ENCODE measurements at regions not wholly inside any gene's neighbourhood (a gene's known extent, or its start where the extent isn't known, plus 50 kb on each side); places are given as distances from the start of the nearest gene placed in this dataset.
"Not testable (repeated sequence)": the region's sequence is repeated elsewhere in the genome, so short reads cannot be mapped to it uniquely, and the experiment has no call there.

DNA sequence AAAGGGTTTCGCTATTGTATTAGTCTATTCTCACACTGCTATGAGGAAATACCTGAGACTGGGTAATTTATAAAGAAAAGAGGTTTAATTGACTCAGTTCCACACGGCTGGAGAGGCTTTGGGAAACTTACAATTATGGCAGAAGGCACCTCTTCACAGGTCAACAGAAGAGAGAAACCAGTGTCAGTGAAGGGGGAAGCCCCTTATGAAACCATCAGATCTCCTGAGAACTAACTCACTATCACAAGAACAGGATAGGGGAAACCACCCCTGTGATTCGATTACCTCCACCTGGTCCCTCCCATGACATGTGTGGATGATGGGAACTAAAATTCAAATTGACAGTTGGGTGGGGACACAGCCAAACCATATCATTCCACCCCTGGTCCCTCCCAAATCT is 589.5 kb downstream of the CENPC start:
- Histone ChIP-seq H3K9me3 (ENCODE audit: control insufficient read depth, insufficient read depth, low read length) (no peaks in the 10 kb centered on the region), H3K27me3 (ENCODE audit: control insufficient read depth, insufficient read depth, low read length) (no peaks in the 10 kb centered on the region), H3K4me1 (ENCODE audit: control insufficient read depth, insufficient read depth, low read length) (no peaks in the 10 kb centered on the region), H3K9ac (ENCODE audit: low read depth, low read length) (no peak overlapping the region), H3K4me3 (ENCODE audit: low read depth, low read length) (no peak overlapping the region), H3K36me3 (ENCODE audit: control insufficient read depth, insufficient read depth, low read length) (no peaks in the 10 kb centered on the region)

- H3K36me3 ChIP-seq (ENCODE audit: control insufficient read depth, insufficient read depth, low read length): no peaks in the 10 kb centered on the region
- no peak overlapping the region for H3K9ac ChIP-seq (ENCODE audit: low read depth, low read length)
- H3K4me1 ChIP-seq (ENCODE audit: control insufficient read depth, insufficient read depth, low read length): no peaks in the 10 kb centered on the region
- no peaks in the 10 kb centered on the region for H3K9me3 ChIP-seq (ENCODE audit: control insufficient read depth, insufficient read depth, low read length)
- H3K4me3 ChIP-seq (ENCODE audit: low read depth, low read length): no peak overlapping the region
- H3K27me3 ChIP-seq (ENCODE audit: control insufficient read depth, insufficient read depth, low read length): no peaks in the 10 kb centered on the region
Measured at GRCh38 chr4:66949419-66949818, 595.9 kb downstream of the CENPC start.

- Histone ChIP-seq H3K4me3 (ENCODE audit: low read depth, low read length) (no peak overlapping the region), H3K27me3 (ENCODE audit: control insufficient read depth, insufficient read depth, low read length) (no peaks in the 10 kb centered on the region), H3K9ac (ENCODE audit: low read depth, low read length) (no peak overlapping the region)
Measured at GRCh38 chr4:66946761-66947160, 598.5 kb downstream of the CENPC start.

DNA sequence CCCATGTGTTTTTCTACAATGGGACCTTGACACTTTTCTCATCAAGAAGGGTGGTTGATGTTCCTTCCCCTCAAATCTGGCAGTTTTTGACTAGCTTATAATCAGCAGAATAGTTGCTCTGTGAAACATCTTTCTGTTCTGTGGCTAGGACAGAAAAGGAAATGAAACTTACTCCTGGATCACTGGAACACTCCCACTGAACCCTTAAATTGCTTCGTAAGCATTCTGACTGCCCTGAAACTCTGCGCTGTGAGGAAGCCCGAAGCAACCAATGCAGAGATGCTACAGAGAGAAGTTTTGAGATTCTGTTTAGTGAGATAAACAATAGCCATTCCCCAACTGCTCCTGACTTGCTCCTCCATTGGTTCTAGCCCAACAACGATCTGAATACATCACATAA is 602.2 kb downstream of the CENPC start:
- Histone ChIP-seq H3K9me3 (ENCODE audit: control insufficient read depth, insufficient read depth, low read length) (no peaks in the 10 kb centered on the region), H3K36me3 (ENCODE audit: control insufficient read depth, insufficient read depth, low read length) (no peaks in the 10 kb centered on the region), H3K27me3 (ENCODE audit: control insufficient read depth, insufficient read depth, low read length) (no peaks in the 10 kb centered on the region), H3K9ac (ENCODE audit: low read depth, low read length) (no peak overlapping the region), H3K4me1 (ENCODE audit: control insufficient read depth, insufficient read depth, low read length) (no peaks in the 10 kb centered on the region), H3K4me3 (ENCODE audit: low read depth, low read length) (no peak overlapping the region)

More at GRCh38 chr4:66946761-66947160, 598.5 kb downstream of the CENPC start:
- Histone ChIP-seq H3K36me3 (ENCODE audit: control insufficient read depth, insufficient read depth, low read length) (no peaks in the 10 kb centered on the region), H3K4me1 (ENCODE audit: control insufficient read depth, insufficient read depth, low read length) (no peaks in the 10 kb centered on the region), H3K9me3 (ENCODE audit: control insufficient read depth, insufficient read depth, low read length) (no peaks in the 10 kb centered on the region)

DNA sequence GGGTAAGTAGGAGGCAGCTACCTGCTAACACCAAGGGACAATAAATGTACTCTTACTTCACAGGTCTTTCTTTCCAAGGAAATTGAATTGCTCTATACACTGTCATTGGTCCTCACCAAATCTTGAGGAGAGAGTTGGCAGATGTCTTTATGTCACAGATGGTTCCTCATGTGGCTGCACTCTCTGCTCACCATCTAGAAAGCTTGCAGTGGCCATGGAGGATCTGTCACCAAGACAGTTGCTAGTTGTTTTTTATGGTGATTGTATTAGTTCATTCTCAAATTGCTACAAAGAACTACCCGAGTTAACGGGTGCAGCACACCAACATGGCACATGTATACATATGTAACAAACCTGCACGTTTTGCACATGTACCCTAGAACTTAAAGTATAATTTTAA is 613.3 kb downstream of the CENPC start:
- H3K4me1 ChIP-seq (ENCODE audit: control insufficient read depth, insufficient read depth, low read length); H3K27me3 ChIP-seq (ENCODE audit: control insufficient read depth, insufficient read depth, low read length); H3K4me3 ChIP-seq (ENCODE audit: low read depth, low read length); H3K9me3 ChIP-seq (ENCODE audit: control insufficient read depth, insufficient read depth, low read length); H3K9ac ChIP-seq (ENCODE audit: low read depth, low read length); H3K36me3 ChIP-seq (ENCODE audit: control insufficient read depth, insufficient read depth, low read length): not testable (repeated sequence)

DNA sequence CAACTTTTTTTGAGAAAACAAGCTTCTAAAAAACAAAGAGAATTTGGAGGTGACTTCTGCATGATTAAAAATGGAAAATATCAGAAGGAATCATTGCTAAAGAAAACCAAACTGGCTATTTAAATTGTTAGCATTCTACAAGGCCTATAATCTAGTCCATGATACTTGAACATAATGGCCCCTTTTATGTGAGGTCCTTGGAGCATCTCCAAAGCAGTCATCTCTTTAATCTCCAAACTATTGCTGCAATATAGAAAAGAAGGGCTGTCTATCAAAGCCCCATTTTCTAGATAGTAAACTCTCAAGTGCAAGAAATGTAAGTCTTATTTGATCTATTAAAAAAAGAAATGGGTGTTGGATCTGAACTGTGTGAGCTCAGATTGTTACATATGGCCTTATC is 615.1 kb downstream of the CENPC start:
- H3K36me3 ChIP-seq (ENCODE audit: control insufficient read depth, insufficient read depth, low read length): no peaks in the 10 kb centered on the region
- H3K4me3 ChIP-seq (ENCODE audit: low read depth, low read length): no peak overlapping the region

DNA sequence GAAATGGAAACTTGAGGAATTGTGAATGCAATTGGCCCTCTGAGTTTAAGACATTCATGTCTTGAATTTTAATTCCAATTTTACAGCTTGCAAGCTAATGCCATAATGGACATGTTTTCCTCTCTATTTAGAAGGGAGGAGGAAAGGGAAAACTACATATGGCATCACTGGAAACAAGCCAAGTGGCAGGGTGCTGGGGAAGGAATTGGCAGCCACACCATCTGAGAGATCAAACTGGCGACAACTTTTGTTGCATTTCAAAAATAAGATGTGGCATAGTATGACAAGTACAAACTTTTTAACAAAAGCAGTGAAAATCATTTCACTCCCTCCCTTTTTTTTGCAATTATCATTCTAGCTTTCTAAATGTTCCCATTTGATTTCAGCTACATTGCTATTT is 615.6 kb downstream of the CENPC start:
- Histone ChIP-seq H3K27me3 (ENCODE audit: control insufficient read depth, insufficient read depth, low read length) (no peaks in the 10 kb centered on the region), H3K4me1 (ENCODE audit: control insufficient read depth, insufficient read depth, low read length) (no peaks in the 10 kb centered on the region), H3K36me3 (ENCODE audit: control insufficient read depth, insufficient read depth, low read length) (no peaks in the 10 kb centered on the region), H3K4me3 (ENCODE audit: low read depth, low read length) (no peak overlapping the region), H3K9ac (ENCODE audit: low read depth, low read length) (no peak overlapping the region), H3K9me3 (ENCODE audit: control insufficient read depth, insufficient read depth, low read length) (no peaks in the 10 kb centered on the region)

More for the DNA sequence above, 615.1 kb downstream of the CENPC start:
- Histone ChIP-seq H3K27me3 (ENCODE audit: control insufficient read depth, insufficient read depth, low read length) (no peaks in the 10 kb centered on the region), H3K9ac (ENCODE audit: low read depth, low read length) (no peak overlapping the region), H3K9me3 (ENCODE audit: control insufficient read depth, insufficient read depth, low read length) (no peaks in the 10 kb centered on the region), H3K4me1 (ENCODE audit: control insufficient read depth, insufficient read depth, low read length) (no peaks in the 10 kb centered on the region)

- H3K4me1 ChIP-seq (ENCODE audit: control insufficient read depth, insufficient read depth, low read length); H3K9ac ChIP-seq (ENCODE audit: low read depth, low read length); H3K9me3 ChIP-seq (ENCODE audit: control insufficient read depth, insufficient read depth, low read length); H3K4me3 ChIP-seq (ENCODE audit: low read depth, low read length); H3K27me3 ChIP-seq (ENCODE audit: control insufficient read depth, insufficient read depth, low read length); H3K36me3 ChIP-seq (ENCODE audit: control insufficient read depth, insufficient read depth, low read length): not testable (repeated sequence)
Measured at GRCh38 chr4:66928881-66929280, 616.4 kb downstream of the CENPC start.

DNA sequence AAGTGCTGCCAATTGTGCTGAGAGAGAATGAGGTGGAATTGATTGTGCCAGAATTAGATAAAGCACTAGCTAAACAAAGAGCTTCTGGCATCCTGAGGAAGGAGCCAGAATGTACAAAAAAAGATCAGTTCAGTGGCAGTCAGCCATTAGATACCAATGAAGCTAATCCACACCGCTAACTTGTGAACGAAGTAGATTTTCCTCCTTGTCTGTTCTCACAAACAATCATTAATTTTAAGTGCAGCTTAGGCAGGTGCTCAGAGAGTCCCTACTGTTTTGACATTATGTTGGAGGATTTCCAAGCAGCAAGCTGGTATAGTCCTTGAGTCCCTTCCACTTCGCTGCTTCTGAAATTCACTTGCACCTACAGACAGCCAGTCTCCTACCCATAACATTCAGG is 617.4 kb downstream of the CENPC start:
- Histone ChIP-seq H3K27me3 (ENCODE audit: control insufficient read depth, insufficient read depth, low read length) (no peaks in the 10 kb centered on the region), H3K9me3 (ENCODE audit: control insufficient read depth, insufficient read depth, low read length) (no peaks in the 10 kb centered on the region), H3K4me3 (ENCODE audit: low read depth, low read length) (no peak overlapping the region), H3K4me1 (ENCODE audit: control insufficient read depth, insufficient read depth, low read length) (no peaks in the 10 kb centered on the region), H3K9ac (ENCODE audit: low read depth, low read length) (no peak overlapping the region), H3K36me3 (ENCODE audit: control insufficient read depth, insufficient read depth, low read length) (no peaks in the 10 kb centered on the region)

- Histone ChIP-seq H3K27me3 (ENCODE audit: control insufficient read depth, insufficient read depth, low read length) (no peaks in the 10 kb centered on the region), H3K36me3 (ENCODE audit: control insufficient read depth, insufficient read depth, low read length) (no peaks in the 10 kb centered on the region), H3K4me1 (ENCODE audit: control insufficient read depth, insufficient read depth, low read length) (no peaks in the 10 kb centered on the region), H3K9me3 (ENCODE audit: control insufficient read depth, insufficient read depth, low read length) (no peaks in the 10 kb centered on the region), H3K9ac (ENCODE audit: low read depth, low read length) (no peak overlapping the region), H3K4me3 (ENCODE audit: low read depth, low read length) (no peak overlapping the region)
Measured at GRCh38 chr4:66926687-66927086, 618.6 kb downstream of the CENPC start.

DNA sequence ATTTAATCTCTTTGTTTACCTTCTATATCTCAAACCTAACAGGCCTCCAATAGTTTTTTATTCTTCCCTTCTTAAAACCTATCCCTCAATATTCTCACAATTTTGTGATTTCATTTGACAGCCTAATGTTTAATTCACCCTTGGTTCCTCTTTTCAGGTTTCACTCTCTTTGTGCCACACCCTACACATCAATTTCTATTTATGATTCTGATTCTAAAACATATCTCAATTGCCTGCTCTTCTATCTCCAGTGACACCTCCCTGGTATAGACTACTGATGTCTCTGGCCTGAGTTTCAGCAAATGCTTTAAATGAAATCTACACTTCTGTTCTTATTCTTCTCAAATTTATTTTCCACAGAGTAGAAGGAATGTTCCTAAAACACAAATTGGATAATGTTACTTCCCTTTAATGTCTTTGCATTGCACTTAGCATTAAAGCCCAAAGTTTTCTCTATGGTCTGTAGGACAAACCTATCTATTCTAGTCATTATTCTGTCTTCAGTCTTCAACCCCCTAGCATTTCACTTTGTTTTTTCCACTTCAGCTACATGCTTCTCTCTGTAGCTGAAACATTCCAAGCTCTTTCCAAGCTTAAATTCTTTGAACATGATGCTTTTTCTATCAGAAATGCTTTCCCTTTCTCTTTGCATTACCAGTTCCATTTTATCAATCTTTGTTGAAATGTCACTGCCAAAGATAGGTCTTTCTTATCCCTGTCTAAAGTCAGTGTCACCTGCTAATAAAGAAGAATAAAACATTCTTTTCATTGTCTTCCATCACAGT is 622.0 kb downstream of the CENPC start:
- H3K4me1 ChIP-seq (ENCODE audit: control insufficient read depth, insufficient read depth, low read length): no peaks in the 10 kb centered on the region
- no peak overlapping the region for H3K4me3 ChIP-seq (ENCODE audit: low read depth, low read length)
- H3K9ac ChIP-seq (ENCODE audit: low read depth, low read length): no peak overlapping the region
- H3K27me3 ChIP-seq (ENCODE audit: control insufficient read depth, insufficient read depth, low read length): no peaks in the 10 kb centered on the region
- no peaks in the 10 kb centered on the region for H3K36me3 ChIP-seq (ENCODE audit: control insufficient read depth, insufficient read depth, low read length)
- H3K9me3 ChIP-seq (ENCODE audit: control insufficient read depth, insufficient read depth, low read length): no peaks in the 10 kb centered on the region

DNA sequence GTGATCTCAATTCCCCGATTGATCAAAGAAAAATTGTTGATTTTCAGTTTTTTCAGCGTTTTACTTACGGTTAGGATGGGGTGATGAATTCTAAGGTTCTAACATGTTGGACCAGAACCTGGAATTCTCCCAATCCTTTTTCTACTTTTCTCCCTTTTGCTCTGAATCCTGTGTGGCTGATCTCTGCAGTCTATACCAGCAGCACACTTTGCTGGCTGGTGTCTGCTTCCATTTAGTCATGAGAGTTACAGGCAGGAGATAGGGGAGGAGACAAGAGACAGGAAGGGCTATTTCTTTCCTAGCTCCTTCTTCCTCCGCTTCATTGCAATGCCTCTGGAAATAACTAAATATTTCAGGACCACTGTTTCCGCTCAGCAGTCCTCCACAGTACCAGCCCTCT is 623.9 kb downstream of the CENPC start:
- H3K27me3 ChIP-seq (ENCODE audit: control insufficient read depth, insufficient read depth, low read length): no peaks in the 10 kb centered on the region
- H3K4me3 ChIP-seq (ENCODE audit: low read depth, low read length): no peak overlapping the region
- H3K9ac ChIP-seq (ENCODE audit: low read depth, low read length): no peak overlapping the region
- H3K9me3 ChIP-seq (ENCODE audit: control insufficient read depth, insufficient read depth, low read length): no peaks in the 10 kb centered on the region
- no peaks in the 10 kb centered on the region for H3K36me3 ChIP-seq (ENCODE audit: control insufficient read depth, insufficient read depth, low read length)
- H3K4me1 ChIP-seq (ENCODE audit: control insufficient read depth, insufficient read depth, low read length): no peaks in the 10 kb centered on the region

All from iPS-15b (cell line).